Muscle layer of colon (tissue), 2 donors: ENCODE measurements at regions not wholly inside any gene's neighbourhood (a gene's known extent, or its start where the extent isn't known, plus 50 kb on each side); places are given as distances from the start of the nearest gene placed in this dataset.
"Not testable (repeated sequence)": the region's sequence is repeated elsewhere in the genome, so short reads cannot be mapped to it uniquely, and the experiment has no call there.

Experiments used
- H3K27ac ChIP-seq: one replicate; pipeline ENCODE4 v1.7.0; 2013; ENCODE audit warnings: low read depth, mild to moderate bottlenecking, low read length, moderate library complexity
- H3K27me3 ChIP-seq, 2 donors: one replicate each; pipeline ENCODE4 v1.7.0; 2013; ENCODE audit warnings: low read length in 2 of 2, mild to moderate bottlenecking in 2 of 2; ENCODE audit not compliant: insufficient read depth in 2 of 2, control insufficient read depth in 1 of 2
- H3K36me3 ChIP-seq: one replicate; pipeline ENCODE4 v1.7.0; 2013; ENCODE audit warnings: mild to moderate bottlenecking, low read length; ENCODE audit not compliant: insufficient read depth
- H3K4me1 ChIP-seq: one replicate; pipeline ENCODE4 v1.7.0; 2013; ENCODE audit warnings: mild to moderate bottlenecking, low read length; ENCODE audit not compliant: insufficient read depth
- H3K4me3 ChIP-seq, 2 donors: one replicate each; pipeline ENCODE4 v1.7.0; 2013; ENCODE audit warnings: low read length in 2 of 2, low read depth in 1 of 2, mild to moderate bottlenecking in 1 of 2, moderate library complexity in 1 of 2
- H3K9ac ChIP-seq: one replicate; pipeline ENCODE4 v1.7.0; 2013; ENCODE audit warnings: low read length
- H3K9me3 ChIP-seq: one replicate; pipeline ENCODE4 v1.7.0; 2013; ENCODE audit warnings: mild to moderate bottlenecking, low read length
- donor health status: abdominal sarcoma.
- donor health status: Adenocarcinoma of cecum.

DNA sequence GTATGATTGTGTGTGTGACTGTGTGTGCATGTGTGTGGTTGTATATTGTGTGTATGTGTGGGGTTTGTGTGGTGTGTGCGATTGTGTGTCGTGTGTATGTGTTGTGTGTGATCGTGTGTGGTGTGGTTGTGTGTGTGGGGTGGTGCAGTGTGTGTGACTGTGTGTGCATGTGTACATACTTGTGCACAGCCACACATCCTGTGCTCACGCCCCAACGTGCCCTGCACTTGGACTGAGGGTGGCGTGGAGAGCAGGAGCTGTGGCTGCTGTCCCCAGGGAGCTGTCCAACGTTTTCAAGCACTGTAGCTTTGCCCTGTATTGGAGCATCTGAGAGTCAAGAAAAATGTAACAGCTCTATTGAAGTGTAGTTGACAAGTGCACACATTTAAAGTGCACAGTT, 243.2 kb upstream of the HDAC4 start:
- no peak overlapping the region for H3K4me3 ChIP-seq

DNA sequence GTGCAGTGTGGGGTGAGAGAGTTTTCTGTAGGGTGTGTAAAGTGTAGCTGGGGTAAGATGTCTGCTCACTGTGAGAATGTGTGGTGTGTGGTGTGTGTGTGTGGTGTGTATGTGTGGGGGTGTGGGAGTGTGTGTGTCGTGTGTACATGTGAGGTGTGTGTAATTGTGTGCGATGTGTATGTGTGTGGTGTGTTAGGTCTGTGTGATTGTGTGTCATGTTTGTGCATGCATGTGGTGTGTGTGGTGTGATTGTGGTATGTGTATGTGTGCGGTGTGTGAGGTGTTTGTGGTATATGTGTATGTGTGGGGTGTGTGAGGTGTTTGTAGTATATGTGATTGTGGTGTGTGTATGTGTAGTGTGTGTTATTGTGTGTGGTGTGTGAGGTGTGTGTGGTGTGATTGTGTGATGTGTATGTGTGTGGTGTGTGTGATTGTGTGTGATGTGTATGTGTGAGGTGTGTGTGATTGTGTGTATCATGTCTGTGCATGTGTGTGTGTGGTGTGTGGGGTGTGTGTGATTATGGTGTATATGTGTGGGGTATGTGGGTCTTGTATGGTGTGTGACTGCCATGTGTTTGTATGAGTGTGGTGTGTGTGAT, 241.7 kb upstream of the HDAC4 start:
- Histone ChIP-seq H3K27me3 (peaks cover 0 to 4% of the 10 kb centered on the region in 2 donors), H3K9ac (no peak overlapping the region), H3K36me3 (no peaks in the 10 kb centered on the region), H3K4me1 (no peaks in the 10 kb centered on the region), H3K27ac (no peak overlapping the region), H3K9me3 (no peaks in the 10 kb centered on the region), H3K4me3 (no peak overlapping the region)

More for the DNA sequence above, 243.2 kb upstream of the HDAC4 start:
- Histone ChIP-seq H3K9ac (no peak overlapping the region), H3K27me3 (peaks cover 0 to 4% of the 10 kb centered on the region in 2 donors), H3K27ac (no peak overlapping the region), H3K9me3 (no peaks in the 10 kb centered on the region), H3K36me3 (no peaks in the 10 kb centered on the region), H3K4me1 (no peaks in the 10 kb centered on the region)

DNA sequence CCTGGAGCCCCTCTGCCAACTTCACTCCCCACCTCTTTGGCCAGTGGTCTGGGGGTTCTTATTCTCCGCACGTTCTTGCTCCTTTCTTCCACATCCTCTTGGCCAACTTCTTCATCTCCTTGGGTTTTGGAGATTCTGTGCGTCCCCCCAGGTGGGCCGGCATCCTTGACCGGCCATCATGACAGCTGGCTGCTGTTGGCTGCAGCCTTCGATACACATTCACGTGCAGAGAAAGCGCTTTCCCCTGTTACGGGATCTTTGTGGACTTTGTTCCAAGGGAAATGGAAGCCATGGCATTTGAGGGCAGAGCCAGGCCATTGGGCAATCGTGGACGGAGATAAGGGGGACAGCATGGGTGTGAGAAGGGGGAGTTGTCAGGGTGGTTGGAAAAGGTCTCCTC, 241.1 kb upstream of the HDAC4 start:
- not testable (repeated sequence) for H3K27me3 ChIP-seq, H3K36me3 ChIP-seq, H3K4me1 ChIP-seq, H3K9ac ChIP-seq, H3K27ac ChIP-seq, H3K4me3 ChIP-seq, H3K9me3 ChIP-seq

DNA sequence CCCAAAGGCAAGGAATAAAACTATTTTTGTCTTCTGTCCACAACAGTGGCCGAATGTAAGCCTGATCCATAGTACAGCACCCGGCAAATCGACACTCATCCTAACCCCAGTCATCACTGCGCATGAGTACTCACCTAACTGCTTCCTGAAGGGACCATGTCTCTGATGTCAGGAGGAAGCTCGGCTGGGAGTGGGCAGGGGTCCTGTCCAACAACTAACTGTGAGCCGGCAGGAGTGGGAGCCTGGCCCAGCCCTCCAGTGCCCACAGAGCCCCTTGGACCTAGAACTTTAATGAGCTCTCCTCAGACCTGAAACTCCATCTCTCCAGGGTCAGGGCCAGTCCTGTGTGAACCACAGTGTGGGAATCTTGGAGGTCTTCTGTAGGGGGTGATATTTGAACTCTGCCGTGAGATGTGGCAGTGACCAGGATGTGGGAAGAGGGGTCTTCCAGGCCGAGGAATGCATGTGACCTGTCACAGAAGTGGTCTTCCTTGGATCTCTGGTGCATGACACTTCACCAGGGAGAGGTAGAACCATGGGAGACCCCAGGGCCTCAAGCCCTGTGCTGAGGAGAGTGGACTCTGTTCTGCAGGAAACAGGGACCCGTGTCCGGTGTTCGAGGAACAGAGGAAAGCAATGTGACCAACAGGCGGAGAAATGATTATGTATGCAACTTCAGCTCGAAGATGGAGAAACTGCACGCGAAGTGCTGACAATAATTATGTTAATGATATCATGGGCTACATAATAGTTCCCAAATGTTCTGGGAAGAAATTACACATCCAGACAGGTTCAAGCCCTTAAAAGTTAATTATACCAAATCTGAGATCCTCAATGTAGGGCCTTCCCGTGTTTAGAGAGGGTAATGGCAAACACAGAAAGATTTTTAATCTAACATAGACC, 240.1 kb upstream of the HDAC4 start:
- Histone ChIP-seq H3K4me3 (no peak overlapping the region), H3K9ac (no peak overlapping the region), H3K9me3 (no peaks in the 10 kb centered on the region), H3K4me1 (no peaks in the 10 kb centered on the region), H3K27ac (no peak overlapping the region), H3K36me3 (no peaks in the 10 kb centered on the region), H3K27me3 (peaks cover 0 to 4% of the 10 kb centered on the region in 2 donors)

DNA sequence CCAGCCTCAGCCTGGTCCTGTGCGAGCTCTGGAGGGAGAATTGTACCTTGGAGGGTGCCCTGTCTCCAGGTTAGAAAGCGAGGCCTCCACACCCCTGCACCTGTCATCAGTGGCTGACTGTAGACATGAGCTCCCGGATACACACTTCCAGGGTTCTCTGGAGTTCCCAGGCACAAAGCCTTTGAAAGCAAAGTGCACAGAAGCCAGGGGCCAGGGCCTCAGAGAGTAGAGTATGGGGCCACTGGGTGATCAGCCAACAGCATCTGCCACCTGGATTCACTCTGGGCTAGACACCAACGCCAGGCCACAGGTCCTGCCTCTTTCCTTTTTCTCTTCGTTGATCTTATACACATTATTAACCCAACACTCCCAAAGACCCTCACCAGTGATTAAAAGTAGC, 239.4 kb upstream of the HDAC4 start:
- H3K27me3 ChIP-seq = peaks cover 0 to 4% of the 10 kb centered on the region in 2 donors
- no peaks in the 10 kb centered on the region for H3K36me3 ChIP-seq
- no peaks in the 10 kb centered on the region for H3K4me1 ChIP-seq
- H3K9ac ChIP-seq = no peak overlapping the region
- no peak overlapping the region for H3K27ac ChIP-seq
- H3K9me3 ChIP-seq = no peaks in the 10 kb centered on the region
- H3K4me3 ChIP-seq = no peak overlapping the region

DNA sequence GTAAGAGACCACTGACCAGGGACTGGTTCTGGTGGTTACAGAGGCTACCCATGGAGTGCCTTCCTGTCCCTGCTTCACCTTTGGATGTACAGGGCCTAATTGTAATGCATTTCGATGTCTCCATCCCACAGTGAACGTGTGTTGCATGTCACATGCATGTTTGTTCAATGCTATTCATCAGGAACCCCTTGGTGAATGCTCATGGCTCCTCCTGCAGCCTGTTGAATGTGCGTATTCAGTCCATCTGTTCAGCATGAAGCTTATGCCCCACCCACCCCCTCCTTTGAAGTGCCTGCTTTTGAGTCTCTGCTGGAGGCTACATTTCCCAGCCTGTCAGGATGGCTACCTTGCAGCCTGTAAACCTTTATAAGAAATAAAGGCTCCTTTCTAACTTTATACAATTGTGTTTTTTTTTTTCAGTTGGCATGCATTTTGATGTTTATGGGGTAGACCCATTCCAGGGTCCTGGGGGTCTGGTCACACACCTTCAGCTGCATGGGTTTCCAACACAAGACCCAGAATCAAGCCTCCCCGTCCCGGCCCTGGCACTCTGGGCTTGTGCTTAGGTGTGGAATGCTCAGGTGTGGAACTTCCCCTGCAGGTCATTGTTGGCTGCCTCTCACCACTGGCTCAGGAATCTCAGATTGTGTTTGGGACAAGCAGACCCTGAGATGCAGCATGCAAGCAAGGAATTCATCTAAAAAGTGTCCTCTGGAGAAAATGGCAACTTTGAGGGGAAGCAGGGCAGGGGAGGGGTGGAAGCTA, 238.8 kb upstream of the HDAC4 start:
- Histone ChIP-seq H3K9ac (no peak overlapping the region), H3K4me3 (no peak overlapping the region), H3K36me3 (no peaks in the 10 kb centered on the region), H3K27ac (no peak overlapping the region), H3K9me3 (no peaks in the 10 kb centered on the region), H3K27me3 (peaks cover 0 to 4% of the 10 kb centered on the region in 2 donors), H3K4me1 (no peaks in the 10 kb centered on the region)

DNA sequence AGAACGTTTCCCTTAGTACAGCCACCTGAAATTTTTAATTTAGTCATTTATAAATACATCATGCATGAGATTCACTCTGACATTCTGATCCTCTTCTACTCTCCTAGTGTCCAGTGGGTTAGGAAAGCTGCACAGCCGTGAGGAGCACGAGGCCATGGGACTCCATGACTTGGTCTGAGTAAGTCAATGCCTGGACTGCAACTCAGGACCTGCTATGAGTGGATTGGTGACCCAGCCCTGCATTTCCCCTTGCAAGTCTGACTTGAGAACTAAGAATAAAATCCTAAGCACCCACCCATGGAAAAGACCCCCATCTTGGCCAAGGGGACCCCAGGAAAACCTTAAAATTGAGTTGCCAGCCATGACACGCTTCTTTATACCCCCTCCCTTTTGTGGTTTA, 237.6 kb upstream of the HDAC4 start:
- H3K27ac ChIP-seq = no peak overlapping the region
- H3K36me3 ChIP-seq = no peaks in the 10 kb centered on the region
- no peaks in the 10 kb centered on the region for H3K4me1 ChIP-seq
- H3K9ac ChIP-seq = no peak overlapping the region
- H3K9me3 ChIP-seq = no peaks in the 10 kb centered on the region
- H3K27me3 ChIP-seq = peaks cover 0 to 4% of the 10 kb centered on the region in 2 donors
- H3K4me3 ChIP-seq = no peak overlapping the region

DNA sequence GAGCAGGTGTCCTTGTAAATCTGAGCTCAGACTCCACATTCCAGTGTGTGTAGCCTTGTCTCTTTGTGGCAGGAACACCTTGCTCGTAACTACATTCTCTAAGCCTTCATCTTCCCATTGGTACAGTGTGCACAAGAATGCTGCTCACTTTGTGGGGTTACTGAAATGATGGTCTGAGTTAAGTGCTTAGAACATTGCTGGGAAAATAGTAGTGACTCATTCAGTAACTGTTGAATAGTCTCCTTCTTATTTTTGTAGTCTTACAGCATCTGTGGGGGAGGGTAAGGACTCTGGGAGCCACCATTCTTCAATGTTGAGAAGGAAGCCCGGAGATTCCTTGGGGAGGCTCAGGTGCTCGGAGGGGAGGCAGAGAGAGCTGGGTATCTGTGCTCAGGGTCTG, 236.0 kb upstream of the HDAC4 start:
- H3K9me3 ChIP-seq = no peaks in the 10 kb centered on the region
- H3K36me3 ChIP-seq = no peaks in the 10 kb centered on the region
- no peak overlapping the region for H3K9ac ChIP-seq
- H3K4me3 ChIP-seq = no peak overlapping the region
- H3K27me3 ChIP-seq = peaks cover 0 to 4% of the 10 kb centered on the region in 2 donors
- no peaks in the 10 kb centered on the region for H3K4me1 ChIP-seq
- no peak overlapping the region for H3K27ac ChIP-seq

DNA sequence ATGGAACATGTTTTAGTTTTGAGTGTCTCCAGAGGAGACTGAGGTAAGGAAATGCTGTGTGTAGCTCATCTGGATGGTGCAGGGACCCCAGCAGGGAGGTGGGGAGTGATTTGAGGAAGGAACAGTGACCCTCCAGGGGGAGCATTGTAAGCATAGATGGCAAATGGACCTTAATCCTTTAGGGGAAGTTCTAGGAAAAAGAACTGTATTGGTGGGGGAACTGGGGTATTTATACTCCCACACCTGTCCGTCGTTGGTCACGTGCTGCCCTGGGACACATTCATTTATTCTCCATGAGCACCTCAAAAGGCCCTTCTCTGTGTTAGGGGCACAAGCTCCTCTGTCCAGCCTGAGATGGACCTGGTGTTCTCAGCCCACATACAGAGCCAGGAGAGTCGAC, 233.9 kb upstream of the HDAC4 start:
- no peak overlapping the region for H3K9ac ChIP-seq
- H3K27ac ChIP-seq = no peak overlapping the region
- H3K4me1 ChIP-seq = peaks cover 10% of the 10 kb centered on the region
- peaks cover 0 to 1% of the 10 kb centered on the region in 2 donors for H3K27me3 ChIP-seq
- H3K4me3 ChIP-seq = no peak overlapping the region
- no peaks in the 10 kb centered on the region for H3K9me3 ChIP-seq
- H3K36me3 ChIP-seq = no peaks in the 10 kb centered on the region

DNA sequence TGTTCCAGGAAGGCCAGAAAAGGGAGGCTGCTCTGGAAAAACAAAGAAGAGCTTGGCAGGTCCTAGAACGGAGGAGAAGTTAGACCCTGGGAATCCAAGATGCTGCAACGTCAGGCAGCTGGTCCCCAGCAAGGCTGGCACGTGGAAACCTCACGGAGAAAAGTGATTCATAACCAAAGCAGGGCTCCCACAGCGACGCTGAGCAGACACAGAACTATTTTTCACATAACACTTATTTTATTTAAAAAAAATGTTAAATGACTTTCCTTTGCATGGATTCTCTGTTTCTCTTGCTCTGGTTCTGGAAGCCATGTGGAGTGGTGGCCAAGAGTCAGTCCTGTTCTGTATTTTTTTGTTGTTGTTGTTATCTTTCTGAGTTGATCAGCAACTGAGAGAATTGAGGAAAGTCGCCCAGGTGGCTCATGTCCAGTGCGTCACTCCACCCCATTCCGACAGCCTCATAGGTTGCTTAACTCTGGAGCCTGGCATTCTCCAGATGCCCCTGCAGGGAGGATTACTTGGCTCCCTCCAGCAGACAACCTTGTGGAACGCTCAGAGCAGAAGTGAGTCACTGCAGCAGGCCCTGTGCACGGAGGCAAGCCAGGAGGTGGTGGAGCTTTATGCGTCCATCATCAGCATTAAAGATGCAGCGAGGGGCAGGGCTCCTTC, 229.9 kb upstream of the HDAC4 start:
- H3K36me3 ChIP-seq = no peaks in the 10 kb centered on the region
- peaks cover 10% of the 10 kb centered on the region for H3K4me1 ChIP-seq
- no peaks in the 10 kb centered on the region for H3K27me3 ChIP-seq
- no peak overlapping the region for H3K27ac ChIP-seq
- H3K9me3 ChIP-seq = no peaks in the 10 kb centered on the region
- no peak overlapping the region for H3K9ac ChIP-seq
- H3K4me3 ChIP-seq = no peak overlapping the region
